ENCODE measurements at regions not wholly inside any gene's neighbourhood (a gene's known extent, or its start where the extent isn't known, plus 50 kb on each side); places are given as distances from the start of the nearest gene placed in this dataset.
"Not testable (repeated sequence)": the region's sequence is repeated elsewhere in the genome, so short reads cannot be mapped to it uniquely, and the experiment has no call there.

DNA sequence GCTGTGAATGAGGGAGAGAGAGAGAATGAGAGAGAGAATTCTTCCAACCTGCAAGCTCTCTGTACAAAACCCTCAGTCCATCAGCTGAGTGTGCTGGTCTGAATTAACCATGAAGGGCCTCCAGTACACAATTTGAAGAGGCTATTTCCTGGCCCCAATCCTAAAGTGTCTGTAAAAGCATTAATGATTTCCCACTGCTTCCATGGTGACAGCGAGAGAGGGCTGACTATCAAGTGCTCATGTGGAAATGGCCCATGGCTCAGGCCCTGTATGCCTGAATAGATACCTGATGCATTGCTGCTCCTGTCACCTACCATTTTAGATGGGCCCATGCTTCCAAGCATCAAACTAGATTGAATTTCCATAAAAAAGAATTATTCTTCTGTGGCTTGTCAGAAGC is 592.4 kb downstream of the KIF4B start:
- DNase-seq (ENCODE audit: low spot score) = no peak

DNA sequence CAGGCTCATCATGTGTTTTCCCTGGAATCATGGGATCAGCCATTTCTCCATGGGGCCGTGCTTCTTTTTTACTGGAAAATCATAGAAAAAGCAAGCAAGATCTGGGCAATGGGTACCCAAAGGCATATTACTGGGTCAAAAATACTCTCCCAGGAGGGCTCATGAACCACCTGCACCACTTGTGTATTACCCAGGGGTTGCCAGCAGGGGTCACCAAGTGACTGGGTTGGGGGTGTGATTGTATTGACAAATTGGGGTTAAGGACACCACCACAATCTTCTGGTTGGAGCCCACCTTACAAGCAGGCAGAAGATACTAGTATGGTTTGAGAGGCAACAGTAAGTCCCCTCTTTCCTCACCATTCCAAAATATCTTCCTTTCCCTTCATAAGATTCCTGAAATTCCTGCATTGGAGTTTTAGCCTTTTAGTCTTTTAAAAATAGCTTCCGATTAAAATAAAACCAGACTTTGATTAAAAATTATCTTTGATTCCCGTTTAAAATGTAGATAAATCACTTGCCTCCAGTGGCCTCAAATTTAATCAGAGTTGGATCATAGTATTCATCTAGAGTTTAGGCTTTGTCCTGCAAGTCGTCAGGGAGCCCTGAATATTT is 603.3 kb downstream of the KIF4B start:
- DNase-seq (ENCODE audit: low spot score) = peak; percentile 24

- no peak for DNase-seq (ENCODE audit: low spot score)
Measured at GRCh38 chr5:155619688-155620087, 606.1 kb downstream of the KIF4B start.

DNA sequence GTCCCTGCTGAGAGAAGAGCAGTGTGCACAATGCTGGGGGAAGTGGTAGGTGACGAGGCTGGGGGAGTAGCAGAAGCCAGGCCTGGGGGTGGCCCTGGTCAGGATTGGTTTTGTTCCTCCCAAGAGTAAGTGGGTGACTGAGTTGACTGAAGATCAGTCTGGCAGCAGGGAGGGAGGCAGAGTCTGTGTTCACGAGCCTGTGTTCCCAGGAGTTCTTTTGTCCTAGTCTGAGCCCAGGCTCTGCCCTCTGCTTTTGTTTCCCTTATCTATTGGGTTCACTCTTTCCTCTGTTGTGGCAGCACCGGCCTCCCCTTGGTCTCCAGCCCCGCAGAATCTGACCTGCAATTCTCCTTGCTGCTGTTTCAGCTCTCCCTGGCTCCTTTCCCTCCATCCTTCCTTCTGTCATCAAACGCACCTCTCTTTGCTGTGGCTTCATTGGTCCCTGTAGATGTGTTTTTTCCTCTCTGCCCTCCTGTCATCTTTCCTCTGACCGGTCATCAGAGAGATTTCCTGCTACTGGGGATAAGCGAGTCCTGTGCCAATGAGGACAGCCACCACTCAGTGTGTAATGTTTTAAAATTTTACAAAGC is 607.4 kb downstream of the KIF4B start:
- DNase-seq (ENCODE audit: low spot score) = no peak

DNA sequence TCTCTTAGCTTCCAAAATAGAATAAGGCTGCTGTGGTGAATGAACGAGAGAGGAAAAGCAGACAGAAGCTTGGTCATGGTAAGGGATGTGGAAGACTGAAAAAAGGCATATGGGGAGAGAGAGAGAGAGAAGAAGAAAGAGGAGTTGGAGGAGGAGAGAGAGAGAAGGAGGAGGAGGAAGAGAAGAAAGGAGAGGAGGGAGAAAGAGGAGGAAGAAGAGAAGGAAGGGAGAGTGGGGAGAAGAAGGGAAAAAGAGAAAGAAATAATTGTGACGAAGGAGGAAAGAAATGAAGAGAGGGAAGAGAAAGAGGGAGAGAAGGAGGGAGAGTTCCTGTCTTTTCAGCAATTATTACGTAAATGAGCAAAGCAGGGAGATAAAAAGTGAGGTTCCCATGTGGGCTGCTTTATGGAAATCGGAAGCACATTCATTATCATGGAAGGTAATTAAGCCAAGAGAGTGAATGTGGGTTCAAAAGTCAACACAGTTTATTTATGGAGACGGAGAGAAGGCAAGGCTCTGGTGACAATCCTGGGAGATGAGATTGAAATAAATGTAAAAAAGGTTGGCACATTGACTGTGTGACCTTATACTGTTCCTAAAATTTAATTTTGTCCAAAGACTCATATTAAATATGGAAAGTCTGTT is 611.2 kb downstream of the KIF4B start:
- DNase-seq (ENCODE audit: low spot score) = no peak

DNA sequence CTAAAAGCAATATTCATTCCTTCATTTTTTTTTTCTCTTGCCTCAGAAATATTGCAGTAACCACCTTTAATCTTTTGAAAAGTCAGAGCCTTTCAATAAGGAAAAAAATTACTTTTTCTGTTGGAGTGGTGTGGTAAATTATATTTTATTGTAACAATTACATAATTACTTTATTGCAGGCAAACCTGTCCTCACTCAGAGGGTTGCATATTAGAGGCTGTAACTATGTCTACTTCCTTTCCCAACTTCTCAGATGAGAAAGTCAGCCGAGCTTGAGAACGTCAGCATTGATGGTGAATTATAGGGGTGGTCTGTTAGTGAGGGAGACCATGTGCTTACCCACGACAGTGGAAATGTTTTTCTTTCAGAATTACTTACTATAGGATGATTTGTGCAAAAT is 611.8 kb downstream of the KIF4B start:
- DNase-seq (ENCODE audit: low spot score) = no peak

DNA sequence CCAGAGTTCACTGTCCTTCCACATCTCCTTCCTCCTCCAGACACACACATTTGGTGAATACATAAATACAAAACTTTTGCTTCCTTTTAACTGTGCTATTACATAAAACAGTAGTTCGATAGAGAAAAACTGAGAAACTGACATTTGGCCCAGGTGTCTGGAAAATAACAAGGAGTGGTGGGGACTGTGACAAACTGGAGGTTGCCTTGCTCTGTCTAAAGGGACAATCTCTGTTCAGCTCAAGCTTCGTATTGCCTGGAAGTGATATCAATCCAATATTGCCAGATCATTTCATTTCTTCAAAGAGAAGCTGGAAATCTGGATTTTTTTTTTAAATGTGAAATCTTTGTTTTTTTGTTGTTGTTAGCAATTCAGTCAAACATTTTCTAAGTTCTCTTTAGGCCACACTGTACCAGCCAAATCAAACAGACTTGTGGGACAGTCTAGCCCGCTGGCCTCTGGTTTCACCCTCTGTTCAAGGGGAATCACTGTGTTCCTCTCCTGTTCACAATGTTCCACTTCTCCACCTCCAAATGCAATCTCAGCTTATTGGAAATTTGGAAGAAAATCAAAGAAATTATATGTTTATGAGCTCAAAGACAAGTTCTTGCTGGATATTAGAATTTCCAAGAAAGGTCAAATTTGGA is 612.5 kb downstream of the KIF4B start:
- no peak for DNase-seq (ENCODE audit: low spot score)

DNA sequence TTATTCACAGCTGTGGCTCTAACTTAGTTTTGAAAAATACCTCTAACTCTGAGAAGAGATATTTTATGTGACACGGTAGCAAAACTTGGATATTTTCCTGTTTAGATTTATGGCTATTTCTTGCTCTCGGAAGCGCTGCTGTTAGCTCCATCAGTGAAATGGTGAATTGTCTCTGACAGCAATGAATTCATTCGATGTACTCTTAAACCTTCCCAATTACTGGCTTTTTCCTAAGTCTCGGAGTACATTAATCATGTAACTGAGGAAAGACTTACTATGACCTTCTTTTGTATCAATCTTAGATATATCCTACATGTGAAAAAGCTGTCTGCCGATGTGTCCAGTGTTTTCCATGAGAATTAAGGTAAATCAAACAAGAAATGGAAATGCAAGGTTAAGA is 613.0 kb downstream of the KIF4B start:
- no peak for DNase-seq (ENCODE audit: low spot score)

- no peak for DNase-seq (ENCODE audit: low spot score)
Measured at GRCh38 chr5:155628346-155628745, 614.8 kb downstream of the KIF4B start.

GRCh38 chr5:155629597-155629996 is 616.0 kb downstream of the KIF4B start:
- DNase-seq (ENCODE audit: low spot score) = no peak

- DNase-seq (ENCODE audit: low spot score) = no peak
Measured at GRCh38 chr5:155631116-155631515, 617.6 kb downstream of the KIF4B start.

- DNase-seq (ENCODE audit: low spot score) = no peak
Measured at GRCh38 chr5:155633338-155633957, 619.9 kb downstream of the KIF4B start.

GRCh38 chr5:155649666-155650065 is 636.1 kb downstream of the KIF4B start:
- no peak for DNase-seq (ENCODE audit: low spot score)

DNA sequence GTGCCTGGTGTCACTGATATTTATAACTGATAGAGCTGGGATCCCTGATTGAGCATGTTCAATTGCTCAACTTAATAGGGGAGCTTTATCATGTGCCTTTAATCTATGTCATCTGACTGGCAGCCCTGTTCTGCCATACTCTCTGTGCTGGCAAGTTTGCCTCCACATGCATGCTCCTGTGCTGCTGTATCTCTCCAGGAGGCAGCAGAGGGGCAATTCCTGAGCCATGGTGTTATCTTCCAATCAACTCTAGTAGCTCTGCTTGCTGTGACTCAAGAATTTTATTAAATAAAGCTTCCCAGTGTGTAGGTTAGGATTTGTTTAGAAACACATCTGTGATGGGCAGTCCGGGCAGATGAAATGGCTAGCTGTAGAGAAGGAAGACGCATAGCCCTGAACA is 642.0 kb downstream of the KIF4B start:
- peak; percentile 6 for DNase-seq (ENCODE audit: low spot score)

DNA sequence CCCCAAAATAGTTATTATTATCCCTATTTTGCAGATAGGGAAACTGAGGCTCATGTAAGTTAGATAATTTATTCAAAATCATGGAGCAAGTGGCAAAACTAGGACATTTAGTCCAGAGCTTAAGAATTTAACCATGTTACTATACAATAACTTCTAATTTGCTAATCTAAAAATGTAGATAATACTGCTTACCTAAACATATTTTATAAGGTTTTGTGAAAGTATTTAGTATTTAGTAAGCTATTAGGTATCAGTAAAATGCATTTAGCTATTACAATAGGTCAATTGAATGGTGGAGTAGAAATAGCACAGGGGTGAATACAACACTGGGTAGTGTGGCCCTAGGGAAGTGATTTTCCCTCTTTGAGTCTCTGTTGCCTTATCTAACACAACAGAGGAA is 648.3 kb downstream of the KIF4B start:
- no peak for DNase-seq (ENCODE audit: low spot score)

GRCh38 chr5:155665361-155665760 is 651.8 kb downstream of the KIF4B start:
- no peak for DNase-seq (ENCODE audit: low spot score)

DNA sequence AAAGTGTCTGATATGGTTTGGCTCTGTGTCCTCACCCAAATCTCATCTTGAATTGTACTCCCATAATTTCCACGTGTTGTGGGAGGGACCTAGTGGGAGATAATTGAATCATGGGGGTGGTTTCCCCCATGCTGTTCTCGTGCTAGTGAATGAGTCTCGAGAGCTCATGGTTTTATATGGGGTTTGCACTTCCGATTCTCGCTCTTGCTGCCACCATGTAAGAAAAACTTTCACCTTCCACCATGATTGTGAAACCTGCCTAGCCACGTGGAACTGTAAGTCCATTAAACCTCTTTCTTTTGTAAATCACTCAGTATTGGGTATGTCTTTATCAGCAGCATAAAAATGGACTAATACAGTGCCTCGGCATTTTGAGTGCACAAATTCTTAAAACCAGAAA is 655.0 kb upstream of the SGCD start:
- not testable (repeated sequence) for DNase-seq (ENCODE audit: low spot score)

- DNase-seq (ENCODE audit: low spot score) = no peak
Measured at GRCh38 chr5:155676967-155677366, 650.0 kb upstream of the SGCD start.

GRCh38 chr5:155678371-155678770 is 648.6 kb upstream of the SGCD start:
- no peak for DNase-seq (ENCODE audit: low spot score)

DNA sequence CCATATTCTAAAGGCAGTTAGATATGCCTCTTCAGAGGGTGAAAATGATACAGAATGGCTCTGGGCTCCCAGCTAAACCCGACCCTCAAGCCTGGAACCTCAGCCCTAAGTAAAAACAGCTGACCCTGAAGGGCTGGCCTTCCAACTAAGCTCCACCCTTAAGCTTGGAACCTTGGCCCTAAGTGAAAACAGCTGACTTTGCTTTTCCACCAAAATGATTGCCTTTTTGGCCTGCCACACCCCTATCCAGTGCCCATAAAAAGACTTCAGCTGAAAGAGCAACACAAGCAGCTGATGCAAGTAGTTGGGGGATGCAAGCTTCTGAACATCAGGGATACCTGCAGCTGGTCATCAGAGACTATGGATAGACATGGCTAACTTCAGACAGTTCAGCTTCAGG is 647.4 kb upstream of the SGCD start:
- DNase-seq (ENCODE audit: low spot score) = no peak

- DNase-seq (ENCODE audit: low spot score) = no peak
Measured at GRCh38 chr5:155684417-155684816, 642.5 kb upstream of the SGCD start.

DNA sequence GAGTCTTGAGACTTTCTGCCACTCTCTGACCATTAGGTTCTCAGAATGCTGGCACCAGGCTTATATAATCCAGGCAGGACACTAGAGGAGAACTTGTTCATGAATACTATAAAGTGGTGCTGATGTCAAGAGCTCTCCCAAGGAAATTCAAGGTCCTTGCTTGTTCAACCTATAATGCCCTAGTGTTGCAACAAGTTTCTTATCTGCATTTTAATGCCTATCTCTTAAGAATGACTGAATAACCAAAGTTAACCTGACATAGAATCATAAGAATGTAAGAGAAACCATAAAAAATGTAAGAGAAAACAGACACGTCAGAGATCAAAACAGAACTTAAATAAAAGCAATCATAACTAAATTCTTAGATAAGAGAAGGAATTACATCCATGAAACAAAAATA is 640.8 kb upstream of the SGCD start:
- no peak for DNase-seq (ENCODE audit: low spot score)
